Smooth muscle cell (in vitro differentiated cells): ENCODE measurements at regions not wholly inside any gene's neighbourhood (a gene's known extent, or its start where the extent isn't known, plus 50 kb on each side); places are given as distances from the start of the nearest gene placed in this dataset.

Experiments
- DNase-seq: peaks from one replicate; lab custom pipeline; 2025; ENCODE audit not compliant: unreplicated experiment; lab: John Stamatoyannopoulos, UW
- H2AFZ ChIP-seq: fragments of 200-600 bp; sonication (generic); 2 replicates; pipeline ENCODE4 v1.6.0; 2016; ENCODE audit warnings: antibody characterized with exemption, low read depth, mild to moderate bottlenecking
- H3F3A ChIP-seq: fragments of 200-600 bp; sonication (generic); 2 replicates; pipeline ENCODE4 v1.6.0; 2017; ENCODE audit warnings: antibody characterized with exemption, low read depth
- H3K27ac ChIP-seq: fragments of 200-600 bp; sonication (generic); 2 replicates; pipeline ENCODE4 v1.5.1; 2016; ENCODE audit warnings: low read depth, mild to moderate bottlenecking
- H3K27me3 ChIP-seq: fragments of 200-600 bp; sonication (generic); 2 replicates; pipeline ENCODE4 v1.6.1; 2016; ENCODE audit warnings: low read depth, mild to moderate bottlenecking
- H3K36me3 ChIP-seq: fragments of 200-600 bp; sonication (generic); 2 replicates; pipeline ENCODE4 v1.5.1; 2016; ENCODE audit warnings: low read depth
- H3K4me1 ChIP-seq: fragments of 200-600 bp; sonication (generic); 2 replicates; pipeline ENCODE4 v1.5.1; 2016; ENCODE audit warnings: low read depth
- H3K4me2 ChIP-seq: fragments of 200-600 bp; sonication (generic); 2 replicates; pipeline ENCODE4 v1.6.0; 2016; ENCODE audit warnings: mild to moderate bottlenecking
- H3K4me3 ChIP-seq: fragments of 200-600 bp; sonication (generic); 2 replicates; pipeline ENCODE4 v1.5.1; 2016; ENCODE audit warnings: mild to moderate bottlenecking
- H3K79me2 ChIP-seq: fragments of 200-600 bp; sonication (generic); 2 replicates; pipeline ENCODE4 v1.6.0; 2016; ENCODE audit warnings: low read depth, mild to moderate bottlenecking
- H3K9ac ChIP-seq: fragments of 200-600 bp; sonication (generic); 2 replicates; pipeline ENCODE4 v1.6.0; 2016; ENCODE audit warnings: low read depth
- H3K9me3 ChIP-seq: fragments of 200-600 bp; sonication (generic); replicated peaks from 2 replicates; pipeline ENCODE4 v1.5.1; 2016; ENCODE audit warnings: low read depth
- H4K20me1 ChIP-seq: fragments of 200-600 bp; sonication (generic); 2 replicates; pipeline ENCODE4 v1.6.0; 2016; ENCODE audit warnings: low read depth
- CTCF ChIP-seq: fragments of 200-600 bp; sonication (generic); IDR thresholded peaks from 2 replicates; pipeline ENCODE4 v1.5.1; 2017; ENCODE audit warnings: borderline replicate concordance, mild to moderate bottlenecking, antibody characterized with exemption; ENCODE audit not compliant: insufficient read depth, poor library complexity, severe bottlenecking
- WGBS: methylation state at CpG from one replicate; pipeline ENCODE4 v1.1.7; 2016; ENCODE audit warnings: low lambda C conversion rate; 5-methylcytosine and 5-hydroxymethylcytosine counted together

DNA sequence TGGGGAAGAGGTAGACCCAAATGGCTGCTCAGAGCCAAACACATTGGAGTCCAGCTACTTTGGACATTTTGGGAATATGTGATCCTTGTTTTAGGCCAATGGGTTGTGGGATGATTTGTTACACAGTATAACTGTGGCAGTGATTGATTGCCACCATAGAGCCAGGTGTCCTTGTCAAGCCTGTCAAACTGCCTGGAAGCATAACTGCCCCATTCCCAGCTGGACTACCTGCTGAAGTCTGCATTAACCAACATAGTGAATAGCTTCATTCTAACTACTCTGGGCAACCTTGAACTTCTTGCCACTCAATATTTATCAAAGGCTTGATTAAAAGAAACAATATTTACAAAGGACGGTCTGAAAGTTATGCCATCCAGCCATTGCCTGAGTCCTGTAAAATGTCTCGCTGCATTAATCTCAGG, 164.7 kb downstream of the LINC00237 start:
- Histone ChIP-seq H3K79me2 (no peaks in the 10 kb centered on the region), H3K9ac (no peak overlapping the region), H4K20me1 (no peaks in the 10 kb centered on the region), H2AFZ (no peak overlapping the region), H3K4me3 (no peak overlapping the region), H3K9me3 (no peaks in the 10 kb centered on the region), H3K4me2 (no peak overlapping the region), H3F3A (no peaks in the 10 kb centered on the region), H3K36me3 (no peaks in the 10 kb centered on the region), H3K27me3 (no peaks in the 10 kb centered on the region), H3K27ac (no peak overlapping the region), H3K4me1 (no peaks in the 10 kb centered on the region)
- WGBS = 91% methylated on average over 2 of the region's 2 CpGs
- no peak for TF ChIP-seq CTCF
- DNase-seq = no peak

DNA sequence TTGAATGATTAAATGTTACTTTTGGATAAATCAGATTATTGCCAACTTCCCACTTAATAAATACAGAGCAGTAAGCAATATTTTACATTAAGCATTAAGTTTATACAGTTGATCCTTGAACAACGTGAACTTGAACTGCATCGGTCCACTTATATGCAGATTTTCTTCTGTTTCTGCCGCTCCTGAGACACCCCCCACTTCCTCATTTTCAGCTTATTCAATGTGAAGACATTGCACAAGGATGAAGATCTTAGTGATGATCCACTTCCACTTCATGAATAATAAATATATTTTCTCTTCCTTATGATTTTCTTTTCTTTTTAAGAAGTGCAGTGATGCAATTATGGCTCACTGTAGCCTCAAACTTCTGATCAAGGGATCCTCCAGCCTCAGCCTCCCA, 167.2 kb downstream of the LINC00237 start:
- H4K20me1 ChIP-seq = no peaks in the 10 kb centered on the region
- no peaks in the 10 kb centered on the region for H3K4me1 ChIP-seq
- H3K27ac ChIP-seq = no peak overlapping the region
- no peaks in the 10 kb centered on the region for H3K27me3 ChIP-seq
- no peak for DNase-seq
- H3K9me3 ChIP-seq = no peaks in the 10 kb centered on the region
- no peak for TF ChIP-seq CTCF
- H3K4me2 ChIP-seq = no peak overlapping the region
- no peak overlapping the region for H2AFZ ChIP-seq
- H3K4me3 ChIP-seq = no peak overlapping the region
- H3K79me2 ChIP-seq = no peaks in the 10 kb centered on the region
- H3K36me3 ChIP-seq = no peaks in the 10 kb centered on the region
- 91% methylated on average over 3 of the region's 3 CpGs for WGBS
- H3K9ac ChIP-seq = no peak overlapping the region
- H3F3A ChIP-seq = no peaks in the 10 kb centered on the region

- Histone ChIP-seq H3F3A (no peaks in the 10 kb centered on the region), H4K20me1 (no peaks in the 10 kb centered on the region), H3K27ac (no peak overlapping the region), H3K4me2 (no peak overlapping the region), H3K36me3 (no peaks in the 10 kb centered on the region), H3K27me3 (no peaks in the 10 kb centered on the region), H2AFZ (no peak overlapping the region), H3K79me2 (no peaks in the 10 kb centered on the region), H3K9me3 (no peaks in the 10 kb centered on the region), H3K4me3 (no peak overlapping the region), H3K4me1 (no peaks in the 10 kb centered on the region), H3K9ac (no peak overlapping the region)
- DNase-seq = no peak
- no peak for TF ChIP-seq CTCF
- 80% methylated on average over 7 of the region's 7 CpGs for WGBS
Observed at GRCh38 chr20:20938599-20938998, 167.6 kb downstream of the LINC00237 start.

DNA sequence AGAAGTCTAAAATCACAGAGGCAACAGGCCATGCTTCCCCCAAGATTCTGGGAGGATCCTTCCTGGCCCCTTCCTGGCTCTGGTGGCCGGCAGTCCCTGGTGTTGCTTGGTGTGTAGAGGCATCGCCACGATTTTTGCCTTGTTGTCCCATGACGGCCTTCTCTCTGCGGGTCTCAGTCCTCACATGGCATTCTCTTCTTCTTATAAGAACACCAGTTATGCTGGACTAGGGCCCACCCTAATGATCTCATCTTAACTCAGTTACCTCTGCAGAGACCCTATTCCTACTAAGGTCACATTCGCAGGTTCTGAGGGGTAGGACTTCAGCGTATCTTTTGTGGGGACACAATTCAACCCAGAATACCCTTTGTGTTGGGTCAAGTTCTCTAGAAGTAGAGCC, 168.0 kb downstream of the LINC00237 start:
- H3K27ac ChIP-seq = no peak overlapping the region
- H3K4me2 ChIP-seq = no peak overlapping the region
- H3K9me3 ChIP-seq = no peaks in the 10 kb centered on the region
- H3K9ac ChIP-seq = no peak overlapping the region
- H3K4me3 ChIP-seq = no peak overlapping the region
- H3F3A ChIP-seq = no peaks in the 10 kb centered on the region
- H2AFZ ChIP-seq = no peak overlapping the region
- WGBS = over 99% methylated on average over 7 of the region's 7 CpGs
- no peak for DNase-seq
- no peaks in the 10 kb centered on the region for H3K36me3 ChIP-seq
- H3K4me1 ChIP-seq = no peaks in the 10 kb centered on the region
- no peaks in the 10 kb centered on the region for H4K20me1 ChIP-seq
- no peak for TF ChIP-seq CTCF
- H3K79me2 ChIP-seq = no peaks in the 10 kb centered on the region
- no peaks in the 10 kb centered on the region for H3K27me3 ChIP-seq
